Natural killer cell treated with Interleukin-12 subunit alpha and Interleukin-12 subunit beta and Interleukin-15 and Interleukin-18, amount 100 ng/mL, for 72 hours (primary cell): ENCODE measurements at regions not wholly inside any gene's neighbourhood (a gene's known extent, or its start where the extent isn't known, plus 50 kb on each side); places are given as distances from the start of the nearest gene placed in this dataset.
A peak's percentile ranks its signal among the peaks of the same experiment; 100 is the strongest.
"Not testable (repeated sequence)": the region's sequence is repeated elsewhere in the genome, so short reads cannot be mapped to it uniquely, and the experiment has no call there.

ENCODE experiments used
- ATAC-seq, 2 donors: fragments of 150-1000 bp; cut with Tn5 transposase in 1 of 2; sonication (Bioruptor Pico), chemical (Tn5 transposase) in 1 of 2; 2 replicates each; pipeline ENCODE4 v1.10.0; 2021
- DNase-seq: peaks from one replicate; pipeline ENCODE4 v3.0.0; 2022; ENCODE audit warnings: low spot score
- H3K27ac Mint-ChIP-seq, 2 donors: 1 replicate in 1 of 2; 2 replicates in 1 of 2; pipeline ENCODE4 v1.8.0; 2022; ENCODE audit warnings: mixed read lengths in 2 of 2, mild to moderate bottlenecking in 1 of 2, moderate library complexity in 1 of 2
- H3K27me3 Mint-ChIP-seq, 2 donors: 1 replicate in 1 of 2; 2 replicates in 1 of 2; pipeline ENCODE4 v1.8.0; 2022; ENCODE audit warnings: mixed read lengths in 2 of 2
- H3K36me3 Mint-ChIP-seq: one replicate; pipeline ENCODE4 v1.8.0; 2022; ENCODE audit warnings: mixed read lengths
- H3K4me1 Mint-ChIP-seq, 2 donors: 1 replicate in 1 of 2; 2 replicates in 1 of 2; pipeline ENCODE4 v1.8.0; 2022; ENCODE audit warnings: low read depth in 2 of 2, mixed read lengths in 2 of 2, mild to moderate bottlenecking in 1 of 2
- H3K4me3 Mint-ChIP-seq: one replicate; pipeline ENCODE4 v1.8.0; 2022; ENCODE audit warnings: mixed read lengths
- H3K9me3 Mint-ChIP-seq: 2 replicates; pipeline ENCODE4 v1.8.0; 2022; ENCODE audit warnings: mixed read lengths

- Mint-ChIP-seq H3K4me1 (no peaks in the 10 kb centered on the region), H3K9me3 (peaks cover 2% of the 10 kb centered on the region), H3K4me3 (no peak overlapping the region), H3K27ac (no peak overlapping the region), H3K27me3 (no peaks in the 10 kb centered on the region), H3K36me3 (no peaks in the 10 kb centered on the region)
- no peak for DNase-seq
- ATAC-seq, result no peak
Measured at GRCh38 chr3:177249203-177249602, 51.9 kb upstream of the TBL1XR1 start.

- Mint-ChIP-seq H3K27me3 (no peaks in the 10 kb centered on the region), H3K4me1 (no peaks in the 10 kb centered on the region), H3K27ac (peak overlapping the region in 1 of 2 donors; percentile 1), H3K36me3 (no peaks in the 10 kb centered on the region), H3K9me3 (peaks cover 2% of the 10 kb centered on the region), H3K4me3 (no peak overlapping the region)
- no peak for DNase-seq
- no peak for ATAC-seq
Measured at GRCh38 chr3:177250151-177250550, 52.9 kb upstream of the TBL1XR1 start.

GRCh38 chr3:177251755-177252154 is 54.5 kb upstream of the TBL1XR1 start:
- no peak overlapping the region for H3K27ac Mint-ChIP-seq
- DNase-seq (no peak), ATAC-seq (no peak)
- H3K4me3 Mint-ChIP-seq, result no peak overlapping the region
- peaks cover 2% of the 10 kb centered on the region for H3K9me3 Mint-ChIP-seq
- no peaks in the 10 kb centered on the region for H3K36me3 Mint-ChIP-seq
- no peaks in the 10 kb centered on the region for H3K27me3 Mint-ChIP-seq
- no peaks in the 10 kb centered on the region for H3K4me1 Mint-ChIP-seq

- Mint-ChIP-seq H3K4me1 (peaks cover 0 to 2% of the 10 kb centered on the region in 2 donors), H3K27me3 (no peaks in the 10 kb centered on the region), H3K36me3 (no peaks in the 10 kb centered on the region), H3K27ac (no peak overlapping the region), H3K9me3 (no peaks in the 10 kb centered on the region), H3K4me3 (no peak overlapping the region)
- ATAC-seq (no peak), DNase-seq (no peak)
Measured at GRCh38 chr3:177257006-177257405, 59.7 kb upstream of the TBL1XR1 start.

GRCh38 chr3:177257625-177258024 is 60.3 kb upstream of the TBL1XR1 start:
- no peaks in the 10 kb centered on the region for H3K27me3 Mint-ChIP-seq
- no peak overlapping the region for H3K27ac Mint-ChIP-seq
- peaks cover 0 to 2% of the 10 kb centered on the region in 2 donors for H3K4me1 Mint-ChIP-seq
- H3K9me3 Mint-ChIP-seq, result no peaks in the 10 kb centered on the region
- ATAC-seq, result no peak
- DNase-seq, result no peak
- H3K4me3 Mint-ChIP-seq, result no peak overlapping the region
- H3K36me3 Mint-ChIP-seq, result no peaks in the 10 kb centered on the region

GRCh38 chr3:177262396-177262795 is 65.1 kb upstream of the TBL1XR1 start:
- H3K9me3 Mint-ChIP-seq, result no peaks in the 10 kb centered on the region
- H3K4me3 Mint-ChIP-seq, result no peak overlapping the region
- H3K4me1 Mint-ChIP-seq, result peaks cover 6 to 7% of the 10 kb centered on the region in 2 donors
- no peaks in the 10 kb centered on the region for H3K27me3 Mint-ChIP-seq
- no peaks in the 10 kb centered on the region for H3K36me3 Mint-ChIP-seq
- DNase-seq, result no peak
- no peak for ATAC-seq
- no peak overlapping the region for H3K27ac Mint-ChIP-seq

GRCh38 chr3:177263615-177264368 is 66.5 kb upstream of the TBL1XR1 start:
- ATAC-seq (no peak), DNase-seq (no peak)
- H3K9me3 Mint-ChIP-seq, result no peaks in the 10 kb centered on the region
- peaks cover 6 to 7% of the 10 kb centered on the region in 2 donors for H3K4me1 Mint-ChIP-seq
- H3K27me3 Mint-ChIP-seq, result no peaks in the 10 kb centered on the region
- H3K27ac Mint-ChIP-seq, result peak overlapping the region; percentile 7 to 22
- H3K4me3 Mint-ChIP-seq, result no peak overlapping the region
- H3K36me3 Mint-ChIP-seq, result no peaks in the 10 kb centered on the region

- H3K36me3 Mint-ChIP-seq, DNase-seq, H3K9me3 Mint-ChIP-seq, H3K27ac Mint-ChIP-seq, H3K4me3 Mint-ChIP-seq, ATAC-seq, H3K27me3 Mint-ChIP-seq, H3K4me1 Mint-ChIP-seq: not testable (repeated sequence)
Measured at GRCh38 chr3:177271811-177272501, 74.7 kb upstream of the TBL1XR1 start.

- Mint-ChIP-seq H3K27ac (no peak overlapping the region), H3K4me1 (peaks cover 18 to 20% of the 10 kb centered on the region in 2 donors), H3K4me3 (no peak overlapping the region), H3K27me3 (no peaks in the 10 kb centered on the region), H3K36me3 (no peaks in the 10 kb centered on the region), H3K9me3 (no peaks in the 10 kb centered on the region)
- DNase-seq (no peak), ATAC-seq (no peak)
Measured at GRCh38 chr3:177278016-177278415, 80.7 kb upstream of the TBL1XR1 start.

- H3K27me3 Mint-ChIP-seq, result no peaks in the 10 kb centered on the region
- H3K27ac Mint-ChIP-seq, result no peak overlapping the region
- H3K4me1 Mint-ChIP-seq, result peaks cover 18 to 20% of the 10 kb centered on the region in 2 donors
- DNase-seq, result no peak
- H3K36me3 Mint-ChIP-seq, result no peaks in the 10 kb centered on the region
- H3K4me3 Mint-ChIP-seq, result no peak overlapping the region
- no peaks in the 10 kb centered on the region for H3K9me3 Mint-ChIP-seq
- no peak for ATAC-seq
Measured at GRCh38 chr3:177279118-177279815, 82.0 kb upstream of the TBL1XR1 start.

- Mint-ChIP-seq H3K36me3 (no peaks in the 10 kb centered on the region), H3K4me1 (peaks cover 18 to 23% of the 10 kb centered on the region in 2 donors), H3K27me3 (no peaks in the 10 kb centered on the region), H3K4me3 (no peak overlapping the region), H3K9me3 (no peaks in the 10 kb centered on the region), H3K27ac (peak overlapping the region; percentile 59 to 91)
- peak; percentile 65 to 74 for ATAC-seq
- no peak for DNase-seq
Measured at GRCh38 chr3:177281292-177282118, 84.2 kb upstream of the TBL1XR1 start.

- Mint-ChIP-seq H3K4me1 (peaks cover 18 to 23% of the 10 kb centered on the region in 2 donors), H3K36me3 (no peaks in the 10 kb centered on the region), H3K27ac (peak overlapping the region; percentile 59 to 91), H3K4me3 (no peak overlapping the region), H3K27me3 (no peaks in the 10 kb centered on the region), H3K9me3 (no peaks in the 10 kb centered on the region)
- ATAC-seq (no peak), DNase-seq (no peak)
Measured at GRCh38 chr3:177282119-177282655, 84.9 kb upstream of the TBL1XR1 start.

GRCh38 chr3:177283983-177284382 is 86.7 kb upstream of the TBL1XR1 start:
- no peaks in the 10 kb centered on the region for H3K9me3 Mint-ChIP-seq

More at GRCh38 chr3:177283983-177284382, 86.7 kb upstream of the TBL1XR1 start:
- DNase-seq, result no peak
- H3K27ac Mint-ChIP-seq, result no peak overlapping the region
- H3K4me3 Mint-ChIP-seq, result no peak overlapping the region
- no peaks in the 10 kb centered on the region for H3K36me3 Mint-ChIP-seq
- H3K4me1 Mint-ChIP-seq, result peaks cover 18 to 23% of the 10 kb centered on the region in 2 donors
- no peaks in the 10 kb centered on the region for H3K27me3 Mint-ChIP-seq
- no peak for ATAC-seq
